ENCODE measurements at regions not wholly inside any gene's neighbourhood (a gene's known extent, or its start where the extent isn't known, plus 50 kb on each side); places are given as distances from the start of the nearest gene placed in this dataset.

DNA sequence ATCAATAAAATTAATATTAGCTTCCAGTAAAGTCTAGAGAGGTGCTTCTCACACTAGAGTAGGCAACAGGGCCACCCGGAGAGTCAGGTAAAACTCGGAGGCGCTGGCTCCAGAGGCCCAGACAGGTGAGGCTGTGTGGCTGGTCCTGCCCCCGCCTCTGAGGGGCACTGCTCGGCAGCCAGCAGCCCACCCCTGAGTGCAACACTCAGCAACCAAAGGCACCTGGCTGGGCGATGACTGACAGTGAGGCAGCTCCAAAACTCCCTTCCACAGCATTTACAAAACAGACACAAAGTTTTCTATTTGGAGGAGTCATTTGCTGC is 138.8 kb upstream of the ID2 start:
- in situ Hi-C loops (cut with MboI; ENCODE audit: low sequenced_read_pairs), result no loop called here

- in situ Hi-C loops (cut with MboI; ENCODE audit: low sequenced_read_pairs), result no loop called here
Observed at GRCh38 chr2:8543383-8544170, 138.3 kb upstream of the ID2 start.

- in situ Hi-C loops (cut with MboI; ENCODE audit: low sequenced_read_pairs), result no loop called here
Observed at GRCh38 chr2:8544171-8544785, 137.6 kb upstream of the ID2 start.

DNA sequence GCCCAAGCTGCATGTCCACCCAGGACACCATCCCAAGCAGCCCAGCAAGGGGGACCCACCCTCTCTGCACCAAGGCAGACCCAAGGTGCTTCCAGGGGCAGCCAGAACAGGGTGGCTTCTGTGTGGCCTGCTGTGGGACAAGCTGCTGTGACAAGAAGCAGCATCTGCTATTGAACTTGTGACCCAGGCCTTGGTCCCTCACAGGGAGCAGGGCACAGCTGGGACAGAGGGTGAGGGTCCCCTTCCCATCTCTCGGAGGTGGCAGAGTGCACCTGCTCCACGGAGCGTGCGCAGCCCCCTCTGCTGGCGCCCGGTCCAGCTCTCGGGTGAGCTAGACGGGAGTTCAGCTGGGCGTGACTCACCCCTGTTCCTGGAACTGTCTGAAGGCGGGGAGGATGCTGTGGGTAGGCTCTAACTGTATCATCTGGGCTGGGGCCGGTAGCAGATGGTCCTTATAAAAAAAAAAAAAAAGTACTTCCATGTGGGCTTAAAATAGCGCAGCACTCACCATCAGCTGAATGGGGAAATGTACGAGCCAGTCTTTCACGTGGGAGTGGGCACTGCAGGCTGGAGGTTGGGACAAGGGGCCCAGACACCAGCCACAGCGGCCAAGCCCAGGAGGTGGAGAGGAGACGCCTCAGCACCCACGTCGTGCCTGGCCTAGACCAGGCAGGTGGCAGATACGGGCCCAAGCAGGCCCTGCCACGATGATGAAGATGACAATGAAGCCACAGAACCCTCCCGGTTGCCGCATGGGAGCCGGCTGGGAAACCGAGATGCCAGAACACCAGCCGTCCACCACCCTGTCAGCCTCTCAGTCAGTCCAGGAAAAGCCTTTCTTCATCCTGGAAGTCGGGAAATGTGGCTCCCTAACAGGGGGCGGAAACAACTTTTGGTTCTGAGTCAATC is 136.8 kb upstream of the ID2 start:
- in situ Hi-C loops (cut with MboI; ENCODE audit: low sequenced_read_pairs), result no loop called here

GRCh38 chr2:8545695-8546611 is 135.9 kb upstream of the ID2 start:
- in situ Hi-C loops (cut with MboI; ENCODE audit: low sequenced_read_pairs), result no loop called here

- in situ Hi-C loops (cut with MboI; ENCODE audit: low sequenced_read_pairs), result no loop called here
Observed at GRCh38 chr2:8546612-8547283, 135.1 kb upstream of the ID2 start.

GRCh38 chr2:8547284-8548064 is 134.4 kb upstream of the ID2 start:
- in situ Hi-C loops (cut with MboI; ENCODE audit: low sequenced_read_pairs), result no loop called here

GRCh38 chr2:8548065-8548618 is 133.7 kb upstream of the ID2 start:
- in situ Hi-C loops (cut with MboI; ENCODE audit: low sequenced_read_pairs), result no loop called here

- in situ Hi-C loops (cut with MboI; ENCODE audit: low sequenced_read_pairs), result no loop called here
Observed at GRCh38 chr2:8548619-8549150, 133.2 kb upstream of the ID2 start.

DNA sequence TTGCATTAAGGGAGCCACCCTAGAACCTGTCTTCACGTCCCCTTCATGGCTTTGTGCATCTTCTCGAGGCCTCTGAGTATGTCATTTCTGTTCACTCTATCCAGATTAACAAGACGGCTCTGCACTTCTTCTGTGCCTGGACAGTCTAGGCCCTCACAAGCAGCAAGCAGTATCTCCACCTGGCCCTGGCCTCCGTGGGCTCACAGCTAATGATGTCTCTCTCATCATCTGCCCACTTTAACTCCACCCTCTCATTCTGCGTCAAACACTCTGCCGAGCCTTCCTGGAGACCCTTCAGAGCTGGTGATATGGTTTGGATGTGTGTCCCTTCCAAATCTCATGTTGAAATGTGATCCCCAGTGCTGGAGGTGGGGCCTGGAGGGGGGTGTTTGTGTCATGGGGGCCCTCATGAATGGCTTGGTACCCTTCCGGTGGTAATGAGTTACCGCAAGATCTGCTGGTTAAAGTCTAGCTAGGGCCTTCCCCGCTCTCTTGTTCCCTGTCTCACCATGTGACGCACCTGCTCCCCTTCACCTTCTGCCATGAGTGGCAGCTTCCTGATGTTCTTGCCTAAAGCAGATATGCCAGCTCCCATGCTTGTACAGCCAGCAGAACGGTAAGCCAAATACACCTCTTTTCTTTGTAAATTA is 132.5 kb upstream of the ID2 start:
- in situ Hi-C loops (cut with MboI; ENCODE audit: low sequenced_read_pairs), result no loop called here

DNA sequence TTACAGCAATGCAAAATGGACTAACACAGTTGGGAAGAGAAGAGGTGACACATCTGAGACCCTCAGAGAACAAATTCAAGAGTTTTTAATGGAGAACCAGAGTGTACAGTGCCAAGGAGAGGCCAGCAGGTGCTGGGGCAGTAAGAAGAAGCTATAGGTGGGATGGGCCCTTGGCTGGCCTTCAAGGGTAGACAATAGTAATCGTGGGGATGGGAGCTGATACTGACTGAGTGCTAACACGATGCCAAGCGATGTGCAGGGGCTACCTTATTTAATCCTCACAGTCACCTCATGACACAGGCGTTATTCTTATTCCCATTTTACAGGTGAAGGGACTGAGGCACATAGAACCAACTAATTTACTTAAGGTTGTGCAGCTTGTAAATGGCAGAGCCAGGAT is 131.9 kb upstream of the ID2 start:
- in situ Hi-C loops (cut with MboI; ENCODE audit: low sequenced_read_pairs), result no loop called here

DNA sequence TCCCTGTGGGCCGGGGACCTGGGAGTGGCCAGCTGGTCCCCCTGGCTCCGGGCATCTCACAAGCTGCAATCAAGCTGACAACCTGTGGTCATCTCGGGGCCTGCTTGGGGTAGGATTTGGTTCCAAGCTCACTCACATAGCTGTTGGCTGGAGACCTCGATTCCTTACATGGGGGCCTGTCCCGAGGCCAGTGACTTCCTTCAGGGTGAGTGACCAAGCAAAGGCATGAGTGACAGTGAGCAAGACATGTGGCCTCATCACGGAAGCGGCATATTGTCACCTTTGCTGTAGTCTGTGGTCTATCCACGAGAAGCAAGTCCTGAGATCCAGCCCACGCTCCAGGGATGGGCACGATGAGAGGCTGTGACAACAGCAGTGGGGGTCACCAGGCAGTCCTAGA is 131.4 kb upstream of the ID2 start:
- in situ Hi-C loops (cut with MboI; ENCODE audit: low sequenced_read_pairs), result no loop called here

DNA sequence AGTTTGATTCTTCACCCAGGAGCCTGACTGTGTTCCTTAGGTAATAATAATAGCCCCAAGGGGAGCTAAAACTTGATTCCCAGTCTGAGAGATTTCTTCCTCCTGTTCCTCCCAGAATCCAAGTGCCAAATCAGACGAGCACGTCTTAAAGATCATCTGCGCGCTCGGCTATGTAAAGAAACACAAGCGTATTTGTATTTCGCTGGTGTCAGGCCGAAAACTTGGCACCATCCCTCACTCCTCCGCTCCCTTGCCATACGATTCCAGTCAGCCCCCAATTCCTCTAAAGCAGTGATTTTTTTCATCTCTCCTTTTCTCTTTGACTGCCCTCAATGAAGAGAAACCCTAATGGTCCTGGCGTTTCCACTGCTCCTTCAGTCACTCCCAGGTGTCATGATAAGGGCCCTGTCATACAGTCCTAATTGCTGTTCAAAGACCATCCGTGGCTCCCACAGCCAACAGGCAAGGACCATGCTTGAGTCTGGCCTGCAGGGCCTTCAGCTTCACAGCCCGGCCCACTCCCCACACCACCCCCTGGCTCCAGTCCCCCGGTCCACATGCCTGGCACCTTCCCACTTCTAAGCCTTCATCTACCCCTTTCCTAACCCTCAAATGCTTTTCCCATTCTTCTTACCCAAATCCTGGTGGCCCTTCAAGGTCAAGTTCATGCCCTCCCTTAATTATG is 130.8 kb upstream of the ID2 start:
- in situ Hi-C loops (cut with MboI; ENCODE audit: low sequenced_read_pairs), result no loop called here

DNA sequence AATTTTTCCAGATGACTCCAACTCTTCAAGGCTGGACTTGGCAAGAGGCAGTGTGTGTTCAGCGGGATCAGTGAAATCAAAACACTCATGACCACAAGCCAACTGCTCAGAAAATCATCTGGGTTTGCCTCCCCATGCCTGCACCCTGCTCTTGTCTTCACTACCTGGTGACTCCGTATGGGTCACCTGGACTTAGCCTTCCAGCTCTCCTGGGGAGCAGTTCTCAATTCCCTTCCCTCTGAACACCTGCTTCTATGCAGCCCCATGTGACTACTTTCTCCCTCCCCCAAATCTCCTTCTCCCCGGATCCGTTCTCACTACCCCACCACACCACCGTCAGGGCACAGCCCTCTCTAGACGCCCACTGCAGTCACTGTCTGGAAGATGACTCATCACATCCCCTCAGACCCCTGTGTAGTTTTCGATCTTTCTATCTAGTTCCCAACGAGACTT is 130.2 kb upstream of the ID2 start:
- in situ Hi-C loops (cut with MboI; ENCODE audit: low sequenced_read_pairs), result no loop called here

- in situ Hi-C loops (cut with MboI; ENCODE audit: low sequenced_read_pairs), result no loop called here
Observed at GRCh38 chr2:8552293-8552801, 129.5 kb upstream of the ID2 start.

GRCh38 chr2:8553643-8554042 is 128.2 kb upstream of the ID2 start:
- in situ Hi-C loops (cut with MboI; ENCODE audit: low sequenced_read_pairs), result no loop called here

GRCh38 chr2:8554296-8554806 is 127.5 kb upstream of the ID2 start:
- in situ Hi-C loops (cut with MboI; ENCODE audit: low sequenced_read_pairs), result no loop called here
